22Rv1 (cell line): ENCODE measurements at regions not wholly inside any gene's neighbourhood (a gene's known extent, or its start where the extent isn't known, plus 50 kb on each side); places are given as distances from the start of the nearest gene placed in this dataset.

Source experiments
- ZFX ChIP-seq: fragments of 450-650 bp; IDR thresholded peaks from 2 replicates; pipeline ENCODE4 v1.6.1; 2017; ENCODE audit warnings: antibody characterized with exemption, borderline replicate concordance
- TF ChIP-seq, protein P1 (sequence below): fragments of 450-650 bp; IDR thresholded peaks from 2 replicates; pipeline ENCODE4 v1.5.1; 2017; ENCODE audit warnings: mild to moderate bottlenecking

- TF ChIP-seq, protein P1, sequence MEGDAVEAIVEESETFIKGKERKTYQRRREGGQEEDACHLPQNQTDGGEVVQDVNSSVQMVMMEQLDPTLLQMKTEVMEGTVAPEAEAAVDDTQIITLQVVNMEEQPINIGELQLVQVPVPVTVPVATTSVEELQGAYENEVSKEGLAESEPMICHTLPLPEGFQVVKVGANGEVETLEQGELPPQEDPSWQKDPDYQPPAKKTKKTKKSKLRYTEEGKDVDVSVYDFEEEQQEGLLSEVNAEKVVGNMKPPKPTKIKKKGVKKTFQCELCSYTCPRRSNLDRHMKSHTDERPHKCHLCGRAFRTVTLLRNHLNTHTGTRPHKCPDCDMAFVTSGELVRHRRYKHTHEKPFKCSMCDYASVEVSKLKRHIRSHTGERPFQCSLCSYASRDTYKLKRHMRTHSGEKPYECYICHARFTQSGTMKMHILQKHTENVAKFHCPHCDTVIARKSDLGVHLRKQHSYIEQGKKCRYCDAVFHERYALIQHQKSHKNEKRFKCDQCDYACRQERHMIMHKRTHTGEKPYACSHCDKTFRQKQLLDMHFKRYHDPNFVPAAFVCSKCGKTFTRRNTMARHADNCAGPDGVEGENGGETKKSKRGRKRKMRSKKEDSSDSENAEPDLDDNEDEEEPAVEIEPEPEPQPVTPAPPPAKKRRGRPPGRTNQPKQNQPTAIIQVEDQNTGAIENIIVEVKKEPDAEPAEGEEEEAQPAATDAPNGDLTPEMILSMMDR, result no peak
- no peak for TF ChIP-seq ZFX
Observed at GRCh38 chr14:71237556-71237955, 330.3 kb downstream of the PCNX1 start.
